PC-9 (cell line): ENCODE measurements at regions not wholly inside any gene's neighbourhood (a gene's known extent, or its start where the extent isn't known, plus 50 kb on each side); places are given as distances from the start of the nearest gene placed in this dataset.

Source experiments
- BruUV-seq: library from RNA; stranded (reverse); fragments of 400-500 nt; replicated peaks from 2 replicates; lab custom pipeline; 2021; lab: Mats Ljungman, UMichigan
- CTCF ChIA-PET: fragments of 300-600 bp; sonication (Branson Sonifier 250); formaldehyde crosslinking; loops from one replicate; lab custom pipeline; 2022; ENCODE audit warnings: antibody characterized with exemption; lab: Charles Lee
- POLR2A ChIA-PET: fragments of 300-600 bp; sonication (Branson Sonifier 250); formaldehyde crosslinking; loops from one replicate; lab custom pipeline; 2022; ENCODE audit warnings: antibody characterized with exemption; ENCODE audit not compliant: unreplicated experiment; lab: Charles Lee
- DNase-seq, 2 experiments: peaks; one replicate each; pipeline versions ENCODE4 v3.0.0 to v3.0.0-alpha.2; 2015 to 2022; ENCODE audit warnings: mixed read lengths in 1 of 2
- H2AFZ ChIP-seq: fragments of 200-600 bp; sonication (generic); 2 replicates; pipeline ENCODE4 v1.8.1; 2017; ENCODE audit warnings: antibody characterized with exemption
- H3F3A ChIP-seq: fragments of 200-600 bp; sonication (generic); 2 replicates; pipeline ENCODE4 v1.8.1; 2017; ENCODE audit warnings: antibody characterized with exemption, mild to moderate bottlenecking, low read depth; ENCODE audit not compliant: insufficient read depth
- H3K27ac ChIP-seq: fragments of 200-600 bp; sonication (generic); 2 replicates; pipeline ENCODE4 v1.6.1; 2016; ENCODE audit warnings: mixed run types
- H3K27me3 ChIP-seq: fragments of 200-600 bp; sonication (generic); 2 replicates; pipeline ENCODE4 v1.6.1; 2016; ENCODE audit warnings: low read depth, mixed run types; ENCODE audit not compliant: insufficient read depth
- H3K36me3 ChIP-seq: fragments of 200-600 bp; sonication (generic); 2 replicates; pipeline ENCODE4 v1.6.1; 2016; ENCODE audit warnings: low read depth, mixed run types
- H3K4me1 ChIP-seq: fragments of 200-600 bp; sonication (generic); replicated peaks from 2 replicates; pipeline ENCODE4 v1.6.1; 2016; ENCODE audit warnings: mixed run types; ENCODE audit not compliant: insufficient read depth
- H3K4me2 ChIP-seq: fragments of 200-600 bp; sonication (generic); 2 replicates; pipeline ENCODE4 v1.6.1; 2017; ENCODE audit warnings: mixed run types
- H3K4me3 ChIP-seq: fragments of 200-600 bp; sonication (generic); 2 replicates; pipeline ENCODE4 v1.6.1; 2016; ENCODE audit warnings: mixed run types
- H3K79me2 ChIP-seq: fragments of 200-600 bp; sonication (generic); 2 replicates; pipeline ENCODE4 v1.6.1; 2017; ENCODE audit warnings: low read depth, mixed run types
- H3K9me2 ChIP-seq: fragments of 200-600 bp; sonication (generic); 2 replicates; pipeline ENCODE4 v1.8.1; 2017; ENCODE audit warnings: mild to moderate bottlenecking; ENCODE audit not compliant: insufficient read depth
- H3K9me3 ChIP-seq: fragments of 200-600 bp; sonication (generic); 2 replicates; pipeline ENCODE4 v1.8.1; 2016; ENCODE audit warnings: low read depth; ENCODE audit not compliant: insufficient read depth
- H4K20me1 ChIP-seq: fragments of 200-600 bp; sonication (generic); 2 replicates; pipeline ENCODE4 v1.8.1; 2017; ENCODE audit not compliant: insufficient read depth
- EZH2 ChIP-seq: fragments of 200-600 bp; sonication (generic); IDR thresholded peaks from 2 replicates; pipeline ENCODE4 v1.8.0; 2017; ENCODE audit warnings: antibody characterized with exemption, low read depth
- intact Hi-C: fragments of 100-400 bp; cut with micrococcal nuclease; formaldehyde crosslinking; loops from one replicate; pipeline ENCODE4 v1.10.0; 2022; ENCODE audit not compliant: unreplicated experiment
- TF ChIP-seq, protein P1 (sequence below): fragments of 200-600 bp; sonication (generic); conservative IDR thresholded peaks from 2 replicates; pipeline ENCODE4 v1.6.1; 2017; ENCODE audit warnings: mixed run types, antibody characterized with exemption, mild to moderate bottlenecking, moderate library complexity

GRCh38 chr12:14058717-14059116 lies 77.3 kb upstream of the GRIN2B start:
- intact Hi-C loops = no loop called here
- Histone ChIP-seq H3K4me3 (no peak overlapping the region), H3K4me1 (no peaks in the 10 kb centered on the region), H3K27me3 (no peaks in the 10 kb centered on the region), H3K4me2 (no peak overlapping the region), H4K20me1 (no peaks in the 10 kb centered on the region), H2AFZ (no peak overlapping the region), H3K9me3 (no peaks in the 10 kb centered on the region), H3K27ac (no peak overlapping the region), H3K79me2 (no peaks in the 10 kb centered on the region), H3K9me2 (no peaks in the 10 kb centered on the region), H3F3A (no peaks in the 10 kb centered on the region), H3K36me3 (no peaks in the 10 kb centered on the region)
- CTCF ChIA-PET = no interaction called here
- no TSS peak for BruUV-seq
- no peak for DNase-seq
- no peak for TF ChIP-seq EZH2
- TF ChIP-seq, protein P1, sequence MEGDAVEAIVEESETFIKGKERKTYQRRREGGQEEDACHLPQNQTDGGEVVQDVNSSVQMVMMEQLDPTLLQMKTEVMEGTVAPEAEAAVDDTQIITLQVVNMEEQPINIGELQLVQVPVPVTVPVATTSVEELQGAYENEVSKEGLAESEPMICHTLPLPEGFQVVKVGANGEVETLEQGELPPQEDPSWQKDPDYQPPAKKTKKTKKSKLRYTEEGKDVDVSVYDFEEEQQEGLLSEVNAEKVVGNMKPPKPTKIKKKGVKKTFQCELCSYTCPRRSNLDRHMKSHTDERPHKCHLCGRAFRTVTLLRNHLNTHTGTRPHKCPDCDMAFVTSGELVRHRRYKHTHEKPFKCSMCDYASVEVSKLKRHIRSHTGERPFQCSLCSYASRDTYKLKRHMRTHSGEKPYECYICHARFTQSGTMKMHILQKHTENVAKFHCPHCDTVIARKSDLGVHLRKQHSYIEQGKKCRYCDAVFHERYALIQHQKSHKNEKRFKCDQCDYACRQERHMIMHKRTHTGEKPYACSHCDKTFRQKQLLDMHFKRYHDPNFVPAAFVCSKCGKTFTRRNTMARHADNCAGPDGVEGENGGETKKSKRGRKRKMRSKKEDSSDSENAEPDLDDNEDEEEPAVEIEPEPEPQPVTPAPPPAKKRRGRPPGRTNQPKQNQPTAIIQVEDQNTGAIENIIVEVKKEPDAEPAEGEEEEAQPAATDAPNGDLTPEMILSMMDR = no peak
- POLR2A ChIA-PET = no interaction called here

DNA sequence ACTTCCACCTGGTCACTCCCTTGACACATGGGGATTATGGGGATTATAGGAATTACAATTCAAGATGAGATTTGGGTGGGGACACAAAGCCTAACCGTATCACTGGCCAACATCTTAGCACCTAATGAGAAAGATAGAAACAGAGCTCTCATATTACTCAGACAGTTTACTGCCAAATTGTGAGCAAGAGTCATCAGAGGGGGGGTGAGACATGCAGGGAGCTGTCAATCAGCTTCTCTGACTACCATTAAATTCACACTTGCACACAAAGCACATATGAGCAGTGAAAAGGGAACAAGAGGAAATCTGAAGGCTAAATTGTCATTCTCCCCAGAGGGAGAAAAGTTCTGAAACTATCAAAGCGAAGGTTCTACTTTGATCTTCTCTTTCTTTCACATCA lies 78.1 kb upstream of the GRIN2B start:
- Histone ChIP-seq H3K4me3 (no peak overlapping the region), H3K4me2 (no peak overlapping the region), H3K27me3 (no peaks in the 10 kb centered on the region), H3K36me3 (no peaks in the 10 kb centered on the region), H2AFZ (no peak overlapping the region), H3K79me2 (no peaks in the 10 kb centered on the region), H4K20me1 (no peaks in the 10 kb centered on the region), H3K9me2 (no peaks in the 10 kb centered on the region), H3K4me1 (no peaks in the 10 kb centered on the region), H3K27ac (no peak overlapping the region), H3K9me3 (no peaks in the 10 kb centered on the region), H3F3A (no peaks in the 10 kb centered on the region)
- no peak for DNase-seq
- intact Hi-C loops = no loop called here
- ChIA-PET CTCF (no interaction called here), POLR2A (no interaction called here)
- TF ChIP-seq, protein P1 = no peak
- BruUV-seq = no TSS peak

DNA sequence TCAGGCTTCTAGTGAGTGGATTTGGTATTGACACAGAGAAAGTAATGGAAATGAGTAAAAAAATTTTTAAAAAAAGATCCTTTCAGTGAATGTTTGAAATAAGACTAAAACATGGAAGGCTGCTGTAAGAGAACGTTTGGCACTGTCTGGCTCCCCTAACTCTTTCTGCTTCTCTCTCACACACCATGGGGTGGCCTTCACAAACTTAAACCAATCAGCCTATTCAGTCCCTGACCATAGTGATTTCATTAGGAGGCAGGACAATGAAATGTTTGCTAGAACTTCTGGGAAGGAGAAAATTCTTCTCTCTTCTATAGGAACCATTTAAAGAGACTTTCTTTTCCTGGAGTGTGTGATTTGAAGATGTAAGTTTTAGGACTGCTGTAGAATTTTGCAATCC lies 84.2 kb upstream of the GRIN2B start:
- no peaks in the 10 kb centered on the region for H3K79me2 ChIP-seq
- H4K20me1 ChIP-seq = no peaks in the 10 kb centered on the region
- 0 out of 2 replicates have a peak, but pooled peaks cover 6% of the 10 kb centered on the region for H3K9me3 ChIP-seq
- no peak overlapping the region for H3K4me3 ChIP-seq
- H3K4me2 ChIP-seq = no peak overlapping the region
- intact Hi-C loops = no loop called here
- H3F3A ChIP-seq = peaks cover 11% of the 10 kb centered on the region; the same call in 1 of the 2 replicates
- peaks cover 18% of the 10 kb centered on the region for H3K4me1 ChIP-seq
- DNase-seq = no peak
- ChIA-PET CTCF (no interaction called here), POLR2A (no interaction called here)
- H2AFZ ChIP-seq = no peak overlapping the region
- no peaks in the 10 kb centered on the region for H3K9me2 ChIP-seq
- no peaks in the 10 kb centered on the region for H3K36me3 ChIP-seq
- no peaks in the 10 kb centered on the region for H3K27me3 ChIP-seq
- H3K27ac ChIP-seq = no peak overlapping the region
- TF ChIP-seq EZH2 = no peak
- TF ChIP-seq, protein P1 = no peak
- no TSS peak for BruUV-seq
